HG02885 (cell line): ENCODE measurements at regions not wholly inside any gene's neighbourhood (a gene's known extent, or its start where the extent isn't known, plus 50 kb on each side); places are given as distances from the start of the nearest gene placed in this dataset.
"Not testable (repeated sequence)": the region's sequence is repeated elsewhere in the genome, so short reads cannot be mapped to it uniquely, and the experiment has no call there.

ENCODE experiments used
- ATAC-seq: cut with Tn5 transposase; IDR thresholded peaks from one replicate; pipeline ENCODE4 v1.9.1; 2021; ENCODE audit warnings: mild to moderate bottlenecking; ENCODE audit not compliant: unreplicated experiment, poor library complexity

DNA sequence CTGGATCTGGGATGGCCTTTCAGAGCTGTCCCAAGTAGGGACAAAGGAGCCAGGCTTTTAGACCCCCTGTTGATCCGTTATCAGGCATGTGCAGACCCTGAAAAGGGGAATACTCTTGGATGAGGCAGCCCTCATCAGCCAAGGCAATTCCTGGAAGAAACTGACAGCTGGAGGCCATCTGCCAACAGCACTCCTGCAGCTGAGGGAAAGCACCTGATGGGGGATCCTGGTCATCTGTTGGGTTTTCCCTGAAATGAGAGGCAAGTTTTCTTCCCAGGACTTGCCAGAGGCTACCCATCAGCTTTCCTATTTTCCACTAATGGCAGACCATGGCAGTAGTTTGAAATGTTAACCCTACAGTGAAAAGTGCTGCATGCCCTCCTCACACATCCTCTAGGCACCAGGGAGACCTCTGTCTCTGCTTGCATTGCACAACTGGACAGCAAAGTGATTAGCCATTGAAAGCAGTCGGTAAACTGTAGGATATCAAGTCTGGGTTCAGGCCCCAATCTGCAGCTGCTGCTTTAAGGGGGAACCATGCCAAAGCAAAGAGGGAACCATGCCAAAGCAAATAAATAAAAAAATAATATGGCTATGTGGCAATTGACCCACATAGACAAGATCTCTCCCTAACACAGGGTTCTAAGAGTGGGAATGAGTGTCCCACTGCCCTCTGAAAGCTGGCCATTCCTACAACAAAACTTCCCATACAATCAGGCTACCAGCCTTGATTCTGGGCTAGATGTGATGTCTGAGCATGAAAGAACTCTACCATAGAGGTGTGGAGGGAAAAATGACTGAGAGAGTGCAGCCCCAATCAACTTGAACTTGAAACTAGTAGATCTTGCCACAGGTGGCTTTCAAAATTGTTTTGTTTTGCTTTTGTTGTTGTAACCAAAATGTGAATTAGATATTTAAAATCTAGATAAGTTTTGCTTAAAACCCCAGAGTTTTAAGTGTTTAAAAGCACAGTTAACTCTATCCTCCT lies 232.0 kb upstream of the STT3B start:
- no peak for ATAC-seq

DNA sequence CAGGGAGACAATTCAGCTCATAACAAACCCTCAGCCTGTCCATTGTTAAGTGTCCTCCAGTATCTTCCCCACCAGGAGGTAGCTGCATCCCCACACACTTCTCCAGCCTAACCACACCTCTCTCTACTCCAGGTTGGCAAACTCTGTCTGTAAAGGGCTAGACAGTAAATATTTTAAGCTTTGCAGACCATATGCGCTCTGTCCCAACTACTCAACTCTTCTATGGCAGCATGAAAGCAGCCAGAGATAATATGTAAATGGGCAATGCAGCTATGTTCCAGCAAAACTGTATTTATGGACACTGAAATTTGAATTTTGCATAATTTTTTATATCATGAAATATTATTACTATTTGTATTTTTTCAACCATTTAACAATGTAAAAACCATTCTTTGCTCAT lies 230.4 kb upstream of the STT3B start:
- no peak for ATAC-seq

GRCh38 chr3:31305340-31305739 lies 227.4 kb upstream of the STT3B start:
- ATAC-seq, result no peak

DNA sequence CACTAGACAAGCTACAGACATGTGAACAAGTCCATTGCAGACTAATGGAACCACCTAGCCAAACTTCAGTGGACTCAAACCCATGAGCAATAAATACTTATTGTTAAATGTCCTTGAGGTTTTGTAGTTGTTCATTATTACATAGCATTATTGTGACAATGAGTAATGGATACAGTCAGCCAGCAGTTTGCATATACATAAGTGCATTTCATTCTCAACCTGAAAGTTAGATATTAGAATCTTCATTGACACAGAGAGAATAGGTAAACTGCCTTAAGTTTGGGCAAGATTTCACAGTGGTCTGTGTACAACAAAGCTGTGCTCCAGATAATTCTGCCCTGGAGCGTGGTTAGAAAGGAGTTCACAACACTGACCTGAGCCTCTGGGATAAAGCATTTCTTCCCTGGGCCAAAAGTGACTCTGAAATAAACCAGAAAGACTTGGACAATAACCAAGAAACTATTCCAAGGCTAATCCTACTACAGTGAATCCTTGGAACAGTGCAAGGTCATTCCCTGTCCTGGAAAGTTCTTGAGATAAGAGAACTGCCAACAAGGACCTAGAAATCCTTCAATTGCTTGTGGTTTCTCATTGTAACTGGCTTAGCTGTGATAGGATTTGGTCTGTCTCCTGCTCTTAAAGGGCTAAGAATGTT lies 225.5 kb upstream of the STT3B start:
- no peak for ATAC-seq

- ATAC-seq, result no peak
These were observed 221.2 kb upstream of the STT3B start for GRCh38 chr3:31311559-31311958.

DNA sequence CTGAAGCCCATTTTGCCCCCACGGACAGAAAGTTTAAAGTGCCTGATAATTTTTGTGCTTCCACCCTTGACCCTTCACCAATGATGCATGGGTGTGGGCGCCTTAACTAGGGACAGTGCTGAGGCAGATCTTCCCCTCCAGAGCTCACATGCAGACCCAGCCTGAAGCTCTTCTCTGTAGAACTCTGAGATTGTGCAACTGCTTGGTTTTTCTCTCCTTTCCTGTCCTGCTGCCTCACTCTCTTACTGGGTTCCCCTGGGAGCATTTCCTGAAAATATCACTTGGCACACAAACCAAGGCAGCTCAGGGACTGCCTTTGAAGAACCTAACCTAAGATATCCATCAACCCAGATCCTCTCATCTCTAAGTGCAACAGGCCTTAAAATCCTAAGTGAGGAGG lies 220.3 kb upstream of the STT3B start:
- ATAC-seq, result no peak

GRCh38 chr3:31314258-31314657 lies 218.5 kb upstream of the STT3B start:
- no peak for ATAC-seq

DNA sequence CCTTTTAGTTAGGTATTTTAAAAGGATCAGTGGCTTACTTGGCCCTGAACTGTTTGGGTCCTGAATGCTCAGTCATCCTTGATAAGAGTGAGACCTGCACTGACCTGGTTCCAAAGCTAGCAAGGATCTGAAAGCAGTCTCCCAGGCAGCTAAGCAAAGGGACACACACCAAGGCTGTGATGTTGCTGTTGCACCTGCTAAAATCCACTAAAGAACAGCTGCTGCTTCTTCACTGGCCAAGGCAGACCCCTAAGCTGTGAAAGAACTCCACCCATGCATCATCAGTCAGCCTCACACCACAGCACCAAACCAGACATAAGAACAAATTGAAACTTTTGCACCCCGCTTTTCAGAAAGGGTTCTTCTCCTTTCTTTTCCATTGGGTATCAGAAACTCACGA lies 213.4 kb upstream of the STT3B start:
- ATAC-seq, result no peak

DNA sequence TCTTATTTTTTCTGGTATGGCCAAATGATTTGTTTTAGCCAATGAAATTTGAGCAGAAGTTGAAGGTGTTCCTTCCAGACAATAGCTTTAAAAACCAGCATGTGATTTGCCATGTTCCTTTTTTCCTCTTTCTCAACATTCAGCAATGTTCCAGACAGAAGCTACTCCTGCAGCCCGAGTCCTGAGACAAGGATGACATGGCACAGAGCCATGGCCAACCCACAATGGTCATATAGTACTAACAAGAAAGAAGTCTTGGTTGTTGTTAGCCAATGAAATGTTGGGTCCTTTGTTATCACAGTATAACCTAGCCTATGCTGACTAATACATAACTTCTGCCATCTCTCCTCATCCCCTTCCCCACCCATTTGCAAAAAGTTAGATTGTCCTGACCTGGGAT lies 211.1 kb upstream of the STT3B start:
- no peak for ATAC-seq

DNA sequence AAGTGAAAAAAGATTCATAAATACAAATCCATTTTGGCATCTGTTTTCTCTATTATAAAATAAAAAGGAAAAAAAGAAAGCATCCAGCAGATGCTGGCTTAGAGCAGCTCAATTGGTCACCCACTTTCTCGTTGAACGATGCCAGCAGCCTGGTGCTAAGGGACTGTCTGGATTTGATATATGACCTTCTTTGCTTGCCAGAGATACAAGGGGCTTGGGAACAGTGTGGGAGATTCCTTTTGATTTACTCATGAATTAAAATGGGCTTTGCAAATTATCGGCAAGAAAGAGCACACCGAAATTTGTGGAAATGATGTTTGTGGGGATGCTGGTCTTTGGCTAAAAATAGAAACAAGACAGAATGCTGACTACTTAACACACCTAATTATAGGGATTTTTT lies 210.3 kb upstream of the STT3B start:
- no peak for ATAC-seq

GRCh38 chr3:31327826-31328357 lies 204.8 kb upstream of the STT3B start:
- ATAC-seq, result not testable (repeated sequence)

DNA sequence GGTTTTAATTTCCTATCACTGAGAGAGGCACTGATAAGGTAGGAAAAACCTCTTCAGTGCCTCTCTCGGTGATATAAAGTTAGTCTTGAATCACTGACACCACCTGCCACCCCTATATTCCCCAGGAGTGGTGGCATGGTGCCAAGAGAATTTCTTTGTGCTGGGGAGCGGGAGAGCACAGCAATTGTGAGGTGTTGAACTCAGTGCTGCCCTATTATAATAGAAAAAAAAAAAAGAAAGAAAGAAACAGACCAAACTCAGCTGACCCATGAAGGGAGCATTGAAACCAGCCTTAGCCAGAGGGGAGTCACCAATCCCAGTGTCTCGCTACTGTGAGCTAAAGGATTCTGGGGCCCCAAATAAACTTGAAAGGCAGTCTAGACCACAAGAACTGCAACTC lies 201.4 kb upstream of the STT3B start:
- no peak for ATAC-seq

DNA sequence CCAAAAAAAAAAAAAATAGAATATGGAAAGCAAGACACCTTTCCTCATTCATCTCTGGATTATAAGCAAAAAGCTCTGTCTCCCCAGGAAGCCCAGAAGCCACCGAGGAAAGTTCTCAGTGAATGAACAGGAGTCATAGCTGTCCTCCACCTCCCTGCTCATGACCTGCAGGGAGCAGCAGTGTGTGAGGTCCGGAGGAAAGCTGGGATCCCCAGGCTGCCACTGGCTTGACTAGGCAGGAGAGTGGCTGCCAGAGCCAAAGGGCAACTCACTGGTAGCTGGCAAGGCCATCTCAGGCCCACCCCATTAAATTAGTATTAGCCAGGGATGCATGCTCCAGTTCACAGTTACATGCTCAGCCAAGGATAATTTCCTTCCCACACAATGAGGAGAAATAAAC lies 191.6 kb upstream of the STT3B start:
- no peak for ATAC-seq

GRCh38 chr3:31343075-31343474 lies 189.7 kb upstream of the STT3B start:
- no peak for ATAC-seq

GRCh38 chr3:31345581-31345980 lies 187.1 kb upstream of the STT3B start:
- no peak for ATAC-seq

GRCh38 chr3:31346542-31346979 lies 186.2 kb upstream of the STT3B start:
- ATAC-seq, result no peak

- ATAC-seq, result no peak
These were observed 183.6 kb upstream of the STT3B start for GRCh38 chr3:31349001-31349748.

GRCh38 chr3:31350307-31350706 lies 182.4 kb upstream of the STT3B start:
- no peak for ATAC-seq

- ATAC-seq, result no peak
These were observed 180.4 kb upstream of the STT3B start for GRCh38 chr3:31352331-31352730.

- ATAC-seq, result no peak
These were observed 179.6 kb upstream of the STT3B start for GRCh38 chr3:31353166-31353565.

GRCh38 chr3:31354373-31354772 lies 178.4 kb upstream of the STT3B start:
- ATAC-seq, result no peak
